Spleen (tissue), 11 donors: ENCODE measurements at regions not wholly inside any gene's neighbourhood (a gene's known extent, or its start where the extent isn't known, plus 50 kb on each side); places are given as distances from the start of the nearest gene placed in this dataset.

Source experiments
- DNase-seq: peaks from one replicate; pipeline ENCODE4 v3.0.0-alpha.2; 2020
- H3K27ac ChIP-seq, 8 donors: fragments of 200-600 bp; sonication (generic) in 7 of 8; 1 replicate in 4 of 8; 2 replicates in 4 of 8; pipeline versions ENCODE4 v1.5.0 to v1.8.0; 2016 to 2021; ENCODE audit warnings: inconsistent platforms in 4 of 8, mild to moderate bottlenecking in 4 of 8, moderate library complexity in 1 of 8
- H3K27me3 ChIP-seq, 7 donors: fragments of 200-600 bp; sonication (generic) in 6 of 7; replicated peaks in 1 of 7; 1 replicate in 4 of 7; 2 replicates in 3 of 7; pipeline versions ENCODE4 v1.5.0 to v1.8.0; 2016 to 2021; ENCODE audit warnings: inconsistent platforms in 3 of 7, mild to moderate bottlenecking in 1 of 7
- H3K36me3 ChIP-seq, 6 donors: fragments of 200-600 bp; sonication (generic) in 5 of 6; 1 replicate in 4 of 6; 2 replicates in 2 of 6; pipeline versions ENCODE4 v1.5.0 to v1.8.0; 2016 to 2021; ENCODE audit warnings: inconsistent platforms in 2 of 6
- H3K4me1 ChIP-seq, 6 donors: fragments of 200-600 bp; sonication (generic) in 5 of 6; 1 replicate in 3 of 6; 2 replicates in 3 of 6; pipeline versions ENCODE4 v1.5.0 to v1.8.0; 2016 to 2021; ENCODE audit warnings: inconsistent platforms in 3 of 6
- H3K4me3 ChIP-seq, 8 donors: fragments of 200-600 bp; sonication (generic) in 7 of 8; 1 replicate in 4 of 8; 2 replicates in 4 of 8; pipeline versions ENCODE4 v1.5.0 to v1.8.0; 2016 to 2021; ENCODE audit warnings: inconsistent platforms in 4 of 8, mild to moderate bottlenecking in 4 of 8, moderate library complexity in 2 of 8
- H3K9me3 ChIP-seq, 8 donors: fragments of 200-600 bp; sonication (generic) in 7 of 8; 1 replicate in 4 of 8; 2 replicates in 4 of 8; pipeline versions ENCODE4 v1.5.0 to v1.8.0; 2016 to 2021; ENCODE audit warnings: inconsistent platforms in 4 of 8
- POLR2A ChIP-seq, 3 donors: fragments of 450-650 bp; IDR thresholded peaks; one replicate each; pipeline ENCODE4 v1.5.1; 2017; ENCODE audit warnings: antibody characterized with exemption in 3 of 3, mild to moderate bottlenecking in 1 of 3
- POLR2AphosphoS5 ChIP-seq, 3 donors: sonication (generic); formaldehyde crosslinking; IDR thresholded peaks; one replicate each; pipeline ENCODE4 v1.5.1; 2017; ENCODE audit warnings: antibody characterized with exemption in 3 of 3
- WGBS, 5 donors: extraction: QIAGEN DNeasy Blood & Tissue Kit in 3 of 5; methylation state at CpG; one replicate each; pipeline versions ENCODE4 v1.1.5 to v1.1.7; 2013 to 2018; 5-methylcytosine and 5-hydroxymethylcytosine counted together
- intact Hi-C: fragments of 100-400 bp; cut with DNase I; formaldehyde crosslinking; loops from one replicate; pipeline ENCODE4 v1.15.0; 2023; ENCODE audit warnings: low total_unique reads
- TF ChIP-seq, protein P1 (sequence below), 11 experiments: fragments of 200-600 bp in 7 of 11; fragments of 450-650 bp in 4 of 11; sonication (generic) in 4 of 11; IDR thresholded peaks in 8 of 11; conservative IDR thresholded peaks in 3 of 11; 1 replicate in 7 of 11; 2 replicates in 4 of 11; pipeline versions ENCODE4 v1.4.0 to v1.8.0; 2016 to 2021; ENCODE audit warnings: antibody characterized with exemption in 11 of 11, inconsistent platforms in 4 of 11, mild to moderate bottlenecking in 1 of 11
- donor health status: healthy with polysubstance abuse.
- donor health status: DM: no; HTN: no; CAD: no; lungs with moderate emphysema.
- donor health status: DM: no; HTN: no; CAD: no.
- donor health status: Bipolar disorder and iron deficiency.
- donor health status: healthy.
- donor health status: DM: no; HTN: no; CAD: no.
- donor health status: DM: yes; HTN: yes; CAD: no.

DNA sequence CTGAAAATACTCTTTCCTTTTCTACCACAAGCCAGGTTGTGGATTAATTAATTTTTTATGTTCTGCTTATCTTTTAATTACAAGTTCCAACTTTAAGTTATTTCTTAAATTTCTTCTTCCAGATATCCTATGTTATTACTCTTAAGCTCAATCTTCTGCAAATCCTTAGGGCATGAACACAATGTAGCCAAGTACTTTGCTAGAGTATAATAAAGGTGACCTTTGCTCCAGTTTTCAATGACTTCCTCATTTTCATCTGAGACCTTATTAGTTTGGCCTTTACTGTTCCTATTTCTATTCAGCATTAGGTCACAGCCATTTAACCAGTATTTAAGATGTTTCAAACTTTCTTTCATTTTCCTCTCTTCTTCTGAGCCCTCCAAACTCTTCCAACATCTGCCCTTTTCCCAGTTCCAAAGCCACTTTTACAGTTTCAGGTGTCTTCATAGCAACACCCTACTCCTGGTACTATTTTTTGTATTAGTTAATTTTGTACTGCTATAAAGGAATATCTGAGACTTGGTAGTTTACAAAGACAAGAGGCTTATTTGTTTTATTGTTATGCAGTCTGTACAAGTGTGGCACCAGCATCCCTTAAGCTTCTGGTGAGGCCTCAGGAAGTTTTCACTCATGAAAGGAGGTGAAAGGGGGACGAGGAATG, 886.2 kb upstream of the GHITM start:
- intact Hi-C loops: no loop called here
- DNase-seq: no peak
- TF ChIP-seq POLR2A (IDR thresholded peaks at IDR 0.05) (no peak), POLR2AphosphoS5 (IDR thresholded peaks at IDR 0.05) (no peak)
- TF ChIP-seq, protein P1, sequence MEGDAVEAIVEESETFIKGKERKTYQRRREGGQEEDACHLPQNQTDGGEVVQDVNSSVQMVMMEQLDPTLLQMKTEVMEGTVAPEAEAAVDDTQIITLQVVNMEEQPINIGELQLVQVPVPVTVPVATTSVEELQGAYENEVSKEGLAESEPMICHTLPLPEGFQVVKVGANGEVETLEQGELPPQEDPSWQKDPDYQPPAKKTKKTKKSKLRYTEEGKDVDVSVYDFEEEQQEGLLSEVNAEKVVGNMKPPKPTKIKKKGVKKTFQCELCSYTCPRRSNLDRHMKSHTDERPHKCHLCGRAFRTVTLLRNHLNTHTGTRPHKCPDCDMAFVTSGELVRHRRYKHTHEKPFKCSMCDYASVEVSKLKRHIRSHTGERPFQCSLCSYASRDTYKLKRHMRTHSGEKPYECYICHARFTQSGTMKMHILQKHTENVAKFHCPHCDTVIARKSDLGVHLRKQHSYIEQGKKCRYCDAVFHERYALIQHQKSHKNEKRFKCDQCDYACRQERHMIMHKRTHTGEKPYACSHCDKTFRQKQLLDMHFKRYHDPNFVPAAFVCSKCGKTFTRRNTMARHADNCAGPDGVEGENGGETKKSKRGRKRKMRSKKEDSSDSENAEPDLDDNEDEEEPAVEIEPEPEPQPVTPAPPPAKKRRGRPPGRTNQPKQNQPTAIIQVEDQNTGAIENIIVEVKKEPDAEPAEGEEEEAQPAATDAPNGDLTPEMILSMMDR (IDR thresholded peaks at IDR 0.05 in 8 of 11, conservative IDR thresholded peaks at IDR 0.05 in 3 of 11): no peak

DNA sequence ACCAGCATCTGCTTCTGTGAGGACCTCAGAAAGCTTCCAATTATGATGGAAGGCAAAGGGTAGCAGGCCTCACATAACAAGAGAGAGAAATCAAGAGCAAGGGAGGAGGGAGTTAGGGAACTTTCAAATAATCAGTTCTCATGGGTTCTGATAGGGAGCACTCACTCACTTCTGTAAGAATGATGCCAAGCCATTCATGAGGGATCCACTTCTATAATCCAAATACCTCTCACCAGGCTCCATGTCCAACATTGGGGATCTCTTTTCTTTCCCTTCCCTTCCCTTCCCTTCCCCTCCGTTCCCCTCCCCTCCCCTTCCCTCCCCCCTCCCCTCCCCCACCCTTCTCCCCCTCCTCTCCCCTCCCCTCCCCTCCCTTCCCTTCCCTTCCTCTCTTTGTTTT, 884.6 kb upstream of the GHITM start:
- WGBS, 5 donors: 69 to 100% (median 75%) methylated on average over 1 of the region's 1 CpG
- Histone ChIP-seq H3K4me3 (no peak overlapping the region), H3K36me3 (no peaks in the 10 kb centered on the region), H3K9me3 (peaks cover 2 to 55% (median 37%) of the 10 kb centered on the region in 8 donors), H3K27ac (no peak overlapping the region), H3K27me3 (no peaks in the 10 kb centered on the region), H3K4me1 (no peaks in the 10 kb centered on the region)
- no peak for DNase-seq
- intact Hi-C loops: no loop called here
- TF ChIP-seq, protein P1 (IDR thresholded peaks at IDR 0.05 in 8 of 11, conservative IDR thresholded peaks at IDR 0.05 in 3 of 11): no peak
- TF ChIP-seq POLR2A (IDR thresholded peaks at IDR 0.05): no peak

More for the DNA sequence above, 886.2 kb upstream of the GHITM start:
- H3K9me3 ChIP-seq: peaks cover 2 to 43% (median 32%) of the 10 kb centered on the region in 8 donors
- no peaks in the 10 kb centered on the region for H3K4me1 ChIP-seq
- WGBS, 5 donors: 59 to 75% (median 73%) methylated on average over 1 of the region's 1 CpG
- no peaks in the 10 kb centered on the region for H3K27me3 ChIP-seq
- no peak overlapping the region for H3K4me3 ChIP-seq
- H3K27ac ChIP-seq: no peak overlapping the region
- H3K36me3 ChIP-seq: no peaks in the 10 kb centered on the region

DNA sequence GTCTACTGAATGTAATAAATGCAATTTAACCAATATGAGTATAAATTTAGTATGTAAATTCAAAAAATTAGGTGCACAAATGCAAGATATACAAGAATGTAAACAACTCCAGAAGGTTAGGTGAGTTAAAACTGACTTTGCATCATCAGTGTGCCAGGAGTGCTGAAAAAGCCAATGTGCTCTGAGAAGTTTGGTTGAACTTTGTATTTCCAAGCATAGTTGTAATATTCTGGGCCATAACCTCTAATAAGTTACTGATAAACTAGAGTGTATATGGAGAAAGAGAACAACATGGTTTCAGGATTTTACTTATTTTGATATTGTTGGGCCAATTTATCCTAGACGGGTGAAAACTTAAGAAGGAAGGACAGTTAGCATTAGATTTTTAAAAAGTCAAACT, 876.9 kb upstream of the GHITM start:
- intact Hi-C loops: no loop called here
- H3K36me3 ChIP-seq: no peaks in the 10 kb centered on the region
- H3K4me1 ChIP-seq: no peaks in the 10 kb centered on the region
- WGBS, 5 donors: 79 to 90% (median 83%) methylated on average over 1 of the region's 1 CpG
- TF ChIP-seq, protein P1 (IDR thresholded peaks at IDR 0.05 in 8 of 11, conservative IDR thresholded peaks at IDR 0.05 in 3 of 11): no peak
- TF ChIP-seq POLR2AphosphoS5 (IDR thresholded peaks at IDR 0.05): no peak
- no peak for TF ChIP-seq POLR2A (IDR thresholded peaks at IDR 0.05)
- peaks cover 0 to 35% (median 5%) of the 10 kb centered on the region in 8 donors for H3K9me3 ChIP-seq
- H3K27ac ChIP-seq: no peak overlapping the region
- DNase-seq: no peak
- no peak overlapping the region for H3K4me3 ChIP-seq
- H3K27me3 ChIP-seq: no peaks in the 10 kb centered on the region

DNA sequence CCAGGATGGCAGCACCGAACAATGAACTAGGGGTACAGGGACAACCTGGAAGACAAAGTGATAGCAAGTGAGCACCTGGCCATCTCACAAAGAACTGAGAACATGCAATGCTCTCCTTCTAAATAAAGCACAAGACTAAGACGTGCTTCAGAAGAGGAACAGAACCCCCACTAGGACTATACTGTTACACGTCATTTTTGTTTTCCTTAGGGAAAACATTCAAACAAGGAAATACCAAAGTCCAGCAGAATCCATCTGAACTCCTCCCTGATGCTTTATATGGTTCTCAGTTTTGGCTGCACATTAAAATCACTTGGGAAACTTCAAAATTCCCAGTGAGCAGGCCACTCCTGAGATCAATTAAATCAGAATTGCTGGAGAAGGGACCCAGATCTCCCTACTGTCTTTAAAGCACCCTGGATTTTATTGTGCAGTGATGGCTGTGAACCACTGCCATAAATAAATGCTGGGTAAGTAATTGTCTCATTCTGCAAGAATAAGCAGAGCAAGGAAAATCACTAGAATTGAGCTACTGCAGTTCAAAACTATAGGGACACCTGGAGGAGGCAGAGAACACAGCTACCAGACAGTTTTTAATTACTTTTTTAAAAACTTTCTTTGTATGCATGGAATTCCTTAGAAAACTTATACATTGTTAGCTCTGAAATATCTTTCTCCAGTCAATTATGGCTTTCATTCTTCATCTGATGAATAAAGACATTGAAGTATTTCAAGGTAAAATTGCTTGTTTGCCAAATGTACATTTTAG, 866.5 kb upstream of the GHITM start:
- H3K4me1 ChIP-seq: no peaks in the 10 kb centered on the region
- H3K27me3 ChIP-seq: no peaks in the 10 kb centered on the region
- no peak overlapping the region for H3K27ac ChIP-seq
- intact Hi-C loops: no loop called here
- H3K4me3 ChIP-seq: no peak overlapping the region
- no peak for DNase-seq
- 68 to 79% (median 74%) methylated on average over 3 of the region's 3 CpGs for WGBS, 5 donors
- TF ChIP-seq, protein P1 (IDR thresholded peaks at IDR 0.05 in 8 of 11, conservative IDR thresholded peaks at IDR 0.05 in 3 of 11): no peak
- TF ChIP-seq POLR2A (IDR thresholded peaks at IDR 0.05) (no peak), POLR2AphosphoS5 (IDR thresholded peaks at IDR 0.05) (no peak)
- no peaks in the 10 kb centered on the region for H3K36me3 ChIP-seq
- H3K9me3 ChIP-seq: peaks cover 0 to 2% (median 0%) of the 10 kb centered on the region in 8 donors
